PC-9 (cell line): ENCODE measurements at regions not wholly inside any gene's neighbourhood (a gene's known extent, or its start where the extent isn't known, plus 50 kb on each side); places are given as distances from the start of the nearest gene placed in this dataset.

Experiments used
- BruUV-seq: library from RNA; stranded (reverse); fragments of 400-500 nt; replicated peaks from 2 replicates; lab custom pipeline; 2021; lab: Mats Ljungman, UMichigan
- CTCF ChIA-PET: fragments of 300-600 bp; sonication (Branson Sonifier 250); formaldehyde crosslinking; loops from one replicate; lab custom pipeline; 2022; ENCODE audit warnings: antibody characterized with exemption; lab: Charles Lee
- POLR2A ChIA-PET: fragments of 300-600 bp; sonication (Branson Sonifier 250); formaldehyde crosslinking; loops from one replicate; lab custom pipeline; 2022; ENCODE audit warnings: antibody characterized with exemption; ENCODE audit not compliant: unreplicated experiment; lab: Charles Lee
- DNase-seq, 2 experiments: peaks; one replicate each; pipeline versions ENCODE4 v3.0.0 to v3.0.0-alpha.2; 2015 to 2022; ENCODE audit warnings: mixed read lengths in 1 of 2
- H2AFZ ChIP-seq: fragments of 200-600 bp; sonication (generic); 2 replicates; pipeline ENCODE4 v1.8.1; 2017; ENCODE audit warnings: antibody characterized with exemption
- H3F3A ChIP-seq: fragments of 200-600 bp; sonication (generic); 2 replicates; pipeline ENCODE4 v1.8.1; 2017; ENCODE audit warnings: antibody characterized with exemption, mild to moderate bottlenecking, low read depth; ENCODE audit not compliant: insufficient read depth
- H3K27ac ChIP-seq: fragments of 200-600 bp; sonication (generic); 2 replicates; pipeline ENCODE4 v1.6.1; 2016; ENCODE audit warnings: mixed run types
- H3K27me3 ChIP-seq: fragments of 200-600 bp; sonication (generic); 2 replicates; pipeline ENCODE4 v1.6.1; 2016; ENCODE audit warnings: low read depth, mixed run types; ENCODE audit not compliant: insufficient read depth
- H3K36me3 ChIP-seq: fragments of 200-600 bp; sonication (generic); 2 replicates; pipeline ENCODE4 v1.6.1; 2016; ENCODE audit warnings: low read depth, mixed run types
- H3K4me1 ChIP-seq: fragments of 200-600 bp; sonication (generic); replicated peaks from 2 replicates; pipeline ENCODE4 v1.6.1; 2016; ENCODE audit warnings: mixed run types; ENCODE audit not compliant: insufficient read depth
- H3K4me2 ChIP-seq: fragments of 200-600 bp; sonication (generic); 2 replicates; pipeline ENCODE4 v1.6.1; 2017; ENCODE audit warnings: mixed run types
- H3K4me3 ChIP-seq: fragments of 200-600 bp; sonication (generic); 2 replicates; pipeline ENCODE4 v1.6.1; 2016; ENCODE audit warnings: mixed run types
- H3K79me2 ChIP-seq: fragments of 200-600 bp; sonication (generic); 2 replicates; pipeline ENCODE4 v1.6.1; 2017; ENCODE audit warnings: low read depth, mixed run types
- H3K9me2 ChIP-seq: fragments of 200-600 bp; sonication (generic); 2 replicates; pipeline ENCODE4 v1.8.1; 2017; ENCODE audit warnings: mild to moderate bottlenecking; ENCODE audit not compliant: insufficient read depth
- H3K9me3 ChIP-seq: fragments of 200-600 bp; sonication (generic); 2 replicates; pipeline ENCODE4 v1.8.1; 2016; ENCODE audit warnings: low read depth; ENCODE audit not compliant: insufficient read depth
- H4K20me1 ChIP-seq: fragments of 200-600 bp; sonication (generic); 2 replicates; pipeline ENCODE4 v1.8.1; 2017; ENCODE audit not compliant: insufficient read depth
- EZH2 ChIP-seq: fragments of 200-600 bp; sonication (generic); IDR thresholded peaks from 2 replicates; pipeline ENCODE4 v1.8.0; 2017; ENCODE audit warnings: antibody characterized with exemption, low read depth
- intact Hi-C: fragments of 100-400 bp; cut with micrococcal nuclease; formaldehyde crosslinking; loops from one replicate; pipeline ENCODE4 v1.10.0; 2022; ENCODE audit not compliant: unreplicated experiment
- TF ChIP-seq, protein P1 (sequence below): fragments of 200-600 bp; sonication (generic); conservative IDR thresholded peaks from 2 replicates; pipeline ENCODE4 v1.6.1; 2017; ENCODE audit warnings: mixed run types, antibody characterized with exemption, mild to moderate bottlenecking, moderate library complexity

DNA sequence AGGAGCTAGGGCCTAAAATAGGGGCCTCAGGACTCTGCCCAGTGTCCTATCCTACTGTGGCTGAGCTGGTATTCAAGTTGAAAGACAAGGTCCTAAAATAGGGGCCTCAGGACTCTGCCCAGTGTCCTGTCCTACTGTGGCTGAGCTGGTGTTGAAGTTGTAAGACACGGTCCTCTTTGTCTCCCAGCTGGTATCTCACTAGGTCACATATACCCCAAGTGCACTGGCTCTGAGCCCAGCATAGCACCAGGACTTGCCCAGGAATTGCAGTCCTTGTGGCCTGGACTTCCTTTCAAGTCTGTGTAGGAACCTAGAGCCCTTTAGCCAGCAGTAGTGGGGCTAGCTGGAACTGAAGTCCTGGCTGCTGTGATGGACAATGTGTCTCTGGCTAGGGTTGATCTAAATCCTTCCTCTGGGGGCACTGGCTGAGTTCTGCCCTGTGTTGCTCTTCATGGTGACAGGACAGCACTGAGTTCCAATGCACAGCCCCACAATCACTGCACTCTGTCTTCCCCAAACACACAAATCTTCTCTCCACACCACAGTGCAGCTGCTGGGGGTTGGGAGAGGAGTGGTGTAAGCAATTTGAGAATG, 260.5 kb downstream of the HAPSTR1 start:
- DNase-seq, result no peak
- CTCF ChIA-PET, result no interaction called here
- POLR2A ChIA-PET, result no interaction called here

DNA sequence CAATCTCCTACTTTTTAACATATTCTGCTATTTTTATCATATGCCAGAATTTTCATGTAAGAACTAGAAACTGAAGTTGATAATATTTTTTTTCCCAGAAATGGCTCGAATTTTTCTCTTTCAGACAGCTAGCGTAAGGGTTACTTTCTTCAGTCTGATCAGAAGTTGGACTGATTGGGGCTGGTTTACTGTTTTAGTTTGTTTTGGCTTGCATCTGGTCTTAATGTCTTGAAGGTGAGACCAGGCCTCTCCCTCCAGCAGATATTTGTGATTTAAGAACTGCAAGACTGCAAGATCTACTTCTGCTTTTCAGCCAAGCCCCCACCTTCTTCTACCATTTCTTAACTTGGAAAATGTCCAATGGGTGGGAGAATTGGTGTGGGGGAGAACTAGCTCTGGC, 266.4 kb downstream of the HAPSTR1 start:
- Histone ChIP-seq H4K20me1 (no peaks in the 10 kb centered on the region), H3K36me3 (no peaks in the 10 kb centered on the region), H3K4me2 (no peak overlapping the region), H3K4me3 (no peak overlapping the region), H3K9me2 (no peaks in the 10 kb centered on the region; the same call in 1 of the 2 replicates), H3F3A (no peaks in the 10 kb centered on the region), H3K27me3 (0 out of 2 replicates have a peak, but pooled peaks cover 3% of the 10 kb centered on the region), H2AFZ (no peak overlapping the region), H3K9me3 (no peaks in the 10 kb centered on the region), H3K27ac (no peak overlapping the region), H3K79me2 (no peaks in the 10 kb centered on the region), H3K4me1 (no peaks in the 10 kb centered on the region)
- DNase-seq, result no peak
- intact Hi-C loops, result no loop called here
- BruUV-seq, result no TSS peak
- ChIA-PET CTCF (no interaction called here), POLR2A (no interaction called here)
- TF ChIP-seq, protein P1, sequence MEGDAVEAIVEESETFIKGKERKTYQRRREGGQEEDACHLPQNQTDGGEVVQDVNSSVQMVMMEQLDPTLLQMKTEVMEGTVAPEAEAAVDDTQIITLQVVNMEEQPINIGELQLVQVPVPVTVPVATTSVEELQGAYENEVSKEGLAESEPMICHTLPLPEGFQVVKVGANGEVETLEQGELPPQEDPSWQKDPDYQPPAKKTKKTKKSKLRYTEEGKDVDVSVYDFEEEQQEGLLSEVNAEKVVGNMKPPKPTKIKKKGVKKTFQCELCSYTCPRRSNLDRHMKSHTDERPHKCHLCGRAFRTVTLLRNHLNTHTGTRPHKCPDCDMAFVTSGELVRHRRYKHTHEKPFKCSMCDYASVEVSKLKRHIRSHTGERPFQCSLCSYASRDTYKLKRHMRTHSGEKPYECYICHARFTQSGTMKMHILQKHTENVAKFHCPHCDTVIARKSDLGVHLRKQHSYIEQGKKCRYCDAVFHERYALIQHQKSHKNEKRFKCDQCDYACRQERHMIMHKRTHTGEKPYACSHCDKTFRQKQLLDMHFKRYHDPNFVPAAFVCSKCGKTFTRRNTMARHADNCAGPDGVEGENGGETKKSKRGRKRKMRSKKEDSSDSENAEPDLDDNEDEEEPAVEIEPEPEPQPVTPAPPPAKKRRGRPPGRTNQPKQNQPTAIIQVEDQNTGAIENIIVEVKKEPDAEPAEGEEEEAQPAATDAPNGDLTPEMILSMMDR, result no peak
- TF ChIP-seq EZH2, result no peak

More for the DNA sequence above, 260.5 kb downstream of the HAPSTR1 start:
- Histone ChIP-seq H3K79me2 (no peaks in the 10 kb centered on the region), H3K4me3 (no peak overlapping the region), H2AFZ (no peak overlapping the region), H3K4me1 (no peaks in the 10 kb centered on the region), H3K27me3 (peaks cover 24% of the 10 kb centered on the region), H3K36me3 (no peaks in the 10 kb centered on the region), H3K4me2 (no peak overlapping the region), H3K9me2 (no peaks in the 10 kb centered on the region; the same call in 1 of the 2 replicates), H3K27ac (no peak overlapping the region), H3F3A (no peaks in the 10 kb centered on the region), H4K20me1 (no peaks in the 10 kb centered on the region), H3K9me3 (no peaks in the 10 kb centered on the region)
- BruUV-seq, result no TSS peak
- intact Hi-C loops, result no loop called here
- no peak for TF ChIP-seq EZH2
- TF ChIP-seq, protein P1, result no peak

DNA sequence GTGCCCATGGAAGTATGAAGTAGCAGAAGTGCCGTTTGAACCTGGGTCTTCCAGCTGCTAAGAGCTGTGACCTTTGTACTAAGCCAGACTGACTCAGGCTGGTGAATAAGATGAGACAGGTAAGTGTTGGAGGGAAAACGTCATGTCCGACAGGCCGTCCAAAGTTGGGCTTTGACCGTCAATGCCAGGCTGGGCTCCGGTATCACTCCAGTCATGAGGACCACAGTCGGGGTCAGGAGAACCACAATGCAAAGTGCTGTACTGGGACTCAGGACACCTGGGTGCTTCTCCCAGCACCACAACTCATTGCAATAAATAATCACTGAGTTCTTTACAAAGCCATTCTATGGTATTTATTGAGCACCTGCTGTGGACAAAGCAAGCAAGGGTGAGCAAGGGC, 268.6 kb downstream of the HAPSTR1 start:
- intact Hi-C loops, result no loop called here
- CTCF ChIA-PET, result no interaction called here

More for the DNA sequence above, 268.6 kb downstream of the HAPSTR1 start:
- Histone ChIP-seq H3K4me1 (no peaks in the 10 kb centered on the region), H3K4me3 (no peak overlapping the region), H3K79me2 (no peaks in the 10 kb centered on the region), H2AFZ (no peak overlapping the region), H3K36me3 (no peaks in the 10 kb centered on the region), H3K9me3 (no peaks in the 10 kb centered on the region), H3F3A (no peaks in the 10 kb centered on the region), H3K9me2 (no peaks in the 10 kb centered on the region; the same call in 1 of the 2 replicates), H3K27ac (no peak overlapping the region), H4K20me1 (no peaks in the 10 kb centered on the region), H3K4me2 (no peak overlapping the region), H3K27me3 (0 out of 2 replicates have a peak, but pooled peaks cover 3% of the 10 kb centered on the region)
- no TSS peak for BruUV-seq
- TF ChIP-seq, protein P1, result no peak
- TF ChIP-seq EZH2, result no peak
- POLR2A ChIA-PET, result no interaction called here
- no peak for DNase-seq
